H9 (cell line): ENCODE measurements at regions not wholly inside any gene's neighbourhood (a gene's known extent, or its start where the extent isn't known, plus 50 kb on each side); places are given as distances from the start of the nearest gene placed in this dataset.

Source experiments
- DNase-seq: peaks from one replicate; pipeline ENCODE4 v3.0.0-alpha.2; 2017
- H2AFZ ChIP-seq: one replicate; pipeline ENCODE4 v1.6.1; 2013; ENCODE audit warnings: mild to moderate bottlenecking, low read length, control low read depth, moderate library complexity
- H2AK5ac ChIP-seq: 2 replicates; pipeline ENCODE4 v1.6.1; 2013; ENCODE audit warnings: low read length, control low read depth, mixed read lengths; ENCODE audit not compliant: insufficient read length
- H2BK120ac ChIP-seq: one replicate; pipeline ENCODE4 v1.6.1; 2013; ENCODE audit warnings: low read depth, mild to moderate bottlenecking, low read length, control low read depth, inconsistent platforms; ENCODE audit not compliant: poor library complexity, severe bottlenecking
- H2BK12ac ChIP-seq: 2 replicates; pipeline ENCODE4 v1.6.1; 2013; ENCODE audit warnings: low read length, control low read depth, mixed read lengths, low read depth; ENCODE audit not compliant: insufficient read length
- H2BK15ac ChIP-seq: 2 replicates; pipeline ENCODE4 v1.6.1; 2013; ENCODE audit warnings: low read depth, low read length, control low read depth
- H2BK20ac ChIP-seq: one replicate; pipeline ENCODE4 v1.6.1; 2013; ENCODE audit warnings: low read depth, mild to moderate bottlenecking, low read length, control low read depth, inconsistent platforms; ENCODE audit not compliant: poor library complexity, severe bottlenecking
- H2BK5ac ChIP-seq: 2 replicates; pipeline ENCODE4 v1.6.1; 2013; ENCODE audit warnings: low read length, control low read depth, mixed read lengths; ENCODE audit not compliant: insufficient read length
- H3K14ac ChIP-seq: 2 replicates; pipeline ENCODE4 v1.6.1; 2013; ENCODE audit warnings: low read length, control low read depth; ENCODE audit not compliant: insufficient read depth
- H3K18ac ChIP-seq: 2 replicates; pipeline ENCODE4 v1.6.1; 2013; ENCODE audit warnings: low read depth, mild to moderate bottlenecking, mixed read lengths, low read length, control low read depth; ENCODE audit not compliant: insufficient read length
- H3K23ac ChIP-seq: 2 replicates; pipeline ENCODE4 v1.6.1; 2013; ENCODE audit warnings: low read length, control low read depth, mixed read lengths, low read depth; ENCODE audit not compliant: insufficient read length
- H3K23me2 ChIP-seq: 2 replicates; pipeline ENCODE4 v1.6.1; 2013; ENCODE audit warnings: low read depth, mild to moderate bottlenecking, mixed read lengths, low read length, control low read depth; ENCODE audit not compliant: insufficient read length, poor library complexity, severe bottlenecking
- H3K27ac ChIP-seq: 2 replicates; pipeline ENCODE4 v1.5.1; 2013; ENCODE audit warnings: low read length, control low read depth, mixed read lengths, low read depth; ENCODE audit not compliant: insufficient read length
- H3K27me3 ChIP-seq: 2 replicates; pipeline ENCODE4 v1.6.1; 2013; ENCODE audit warnings: low read length, control low read depth, inconsistent platforms; ENCODE audit not compliant: insufficient read depth
- H3K4ac ChIP-seq: 2 replicates; pipeline ENCODE4 v1.6.1; 2013; ENCODE audit warnings: low read depth, mild to moderate bottlenecking, control low read depth, inconsistent platforms, low read length, moderate library complexity
- H3K4me1 ChIP-seq: 2 replicates; pipeline ENCODE4 v1.6.1; 2013; ENCODE audit warnings: low read length, control low read depth, inconsistent platforms; ENCODE audit not compliant: insufficient read depth
- H3K4me2 ChIP-seq: 2 replicates; pipeline ENCODE4 v1.6.1; 2013; ENCODE audit warnings: low read length, control low read depth, mixed read lengths; ENCODE audit not compliant: insufficient read length, insufficient read depth
- H3K56ac ChIP-seq: 2 replicates; pipeline ENCODE4 v1.6.1; 2013; ENCODE audit warnings: low read depth, mild to moderate bottlenecking, mixed read lengths, low read length, control low read depth; ENCODE audit not compliant: insufficient read length
- H3K79me1 ChIP-seq: 2 replicates; pipeline ENCODE4 v1.6.1; 2013; ENCODE audit warnings: low read depth, mild to moderate bottlenecking, moderate library complexity, low read length, control low read depth, inconsistent platforms; ENCODE audit not compliant: insufficient read depth, poor library complexity, severe bottlenecking
- H3K79me2 ChIP-seq: 2 replicates; pipeline ENCODE4 v1.6.1; 2013; ENCODE audit warnings: low read length, control low read depth, inconsistent platforms; ENCODE audit not compliant: insufficient read depth
- H3K9ac ChIP-seq: 2 replicates; pipeline ENCODE4 v1.6.1; 2013; ENCODE audit warnings: low read length, control low read depth, mixed read lengths; ENCODE audit not compliant: insufficient read length; ENCODE audit errors: extremely low read depth
- H3K9me3 ChIP-seq: one replicate; pipeline ENCODE4 v1.6.1; 2013; ENCODE audit warnings: low read depth, low read length, inconsistent platforms; ENCODE audit not compliant: control insufficient read depth
- H3T11ph ChIP-seq: one replicate; pipeline ENCODE4 v1.6.1; 2013; ENCODE audit warnings: mild to moderate bottlenecking, low read length, control low read depth, inconsistent platforms
- H4K20me1 ChIP-seq: one replicate; pipeline ENCODE4 v1.6.1; 2013; ENCODE audit not compliant: control insufficient read depth, insufficient read length, insufficient read depth
- H4K5ac ChIP-seq: 2 replicates; pipeline ENCODE4 v1.6.1; 2013; ENCODE audit warnings: low read depth, mild to moderate bottlenecking, mixed read lengths, low read length, control low read depth; ENCODE audit not compliant: insufficient read length
- H4K8ac ChIP-seq: replicated peaks from 2 replicates; pipeline ENCODE4 v1.6.1; 2013; ENCODE audit warnings: low read length, control low read depth, mixed read lengths, low read depth; ENCODE audit not compliant: insufficient read length
- H4K91ac ChIP-seq: 2 replicates; pipeline ENCODE4 v1.6.1; 2013; ENCODE audit warnings: low read depth, mild to moderate bottlenecking, moderate library complexity, mixed read lengths, low read length, control low read depth; ENCODE audit not compliant: insufficient read length
- H3K27ac Mint-ChIP-seq, 3 experiments: 2 replicates in 2 of 3; 3 replicates in 1 of 3; pipeline ENCODE4 v1.8.0; 2020 to 2021; ENCODE audit warnings: mixed read lengths in 3 of 3, mild to moderate bottlenecking in 1 of 3, moderate library complexity in 1 of 3
- H3K27me3 Mint-ChIP-seq: 2 replicates; pipeline ENCODE4 v1.8.0; 2021; ENCODE audit warnings: low read depth, mild to moderate bottlenecking, moderate library complexity, mixed read lengths
- H3K36me3 Mint-ChIP-seq, 3 experiments: 2 replicates in 2 of 3; 3 replicates in 1 of 3; pipeline ENCODE4 v1.8.0; 2020 to 2021; ENCODE audit warnings: low read depth in 3 of 3, mixed read lengths in 3 of 3; ENCODE audit not compliant: insufficient read depth in 1 of 3
- H3K4me1 Mint-ChIP-seq, 2 experiments: 2 replicates each; pipeline ENCODE4 v1.8.0; 2020; ENCODE audit warnings: mixed read lengths in 2 of 2
- H3K4me3 Mint-ChIP-seq, 2 experiments: 2 replicates in 1 of 2; 3 replicates in 1 of 2; pipeline ENCODE4 v1.8.0; 2020 to 2021; ENCODE audit warnings: mild to moderate bottlenecking in 2 of 2, mixed read lengths in 2 of 2, moderate library complexity in 1 of 2
- H3K9me3 Mint-ChIP-seq, 2 experiments: 2 replicates in 1 of 2; 3 replicates in 1 of 2; pipeline ENCODE4 v1.8.0; 2020; ENCODE audit warnings: mild to moderate bottlenecking in 2 of 2, mixed read lengths in 2 of 2, moderate library complexity in 1 of 2
- WGBS: extraction: QIAGEN DNeasy Blood & Tissue Kit; methylation state at CpG from one replicate; pipeline ENCODE4 v1.1.7; 2013; ENCODE audit warnings: missing lambda C conversion rate, low lambda C conversion rate, mixed read lengths; ENCODE audit not compliant: insufficient read length; ENCODE audit errors: extremely low coverage; 5-methylcytosine and 5-hydroxymethylcytosine counted together
- TF ChIP-seq, protein P1 (sequence below): fragments of 200-600 bp; sonication (generic); conservative IDR thresholded peaks from 3 replicates; pipeline ENCODE4 v1.8.0; 2021; ENCODE audit warnings: antibody characterized with exemption, mild to moderate bottlenecking

GRCh38 chr4:8745005-8745790 is 126.4 kb downstream of the HMX1 start:
- H2BK12ac ChIP-seq, result no peak overlapping the region
- no peak overlapping the region for H3K27ac ChIP-seq
- H2AFZ ChIP-seq, result no peak overlapping the region
- peaks cover 13 to 30% of the 10 kb centered on the region in 2 experiments for H3K4me1 Mint-ChIP-seq
- H2AK5ac ChIP-seq, result no peak overlapping the region
- no peak overlapping the region for H3K9ac ChIP-seq
- H4K20me1 ChIP-seq, result no peaks in the 10 kb centered on the region
- no peak overlapping the region for H3K4me3 Mint-ChIP-seq
- no peak overlapping the region for H2BK5ac ChIP-seq
- H3K27me3 Mint-ChIP-seq, result peaks cover 12% of the 10 kb centered on the region
- H3K79me2 ChIP-seq, result no peaks in the 10 kb centered on the region
- no peak for DNase-seq
- no peaks in the 10 kb centered on the region for H3K79me1 ChIP-seq
- H3K27me3 ChIP-seq, result 0 out of 2 replicates have a peak, but pooled peaks cover 2% of the 10 kb centered on the region
- H3K4me1 ChIP-seq, result no peaks in the 10 kb centered on the region
- H4K8ac ChIP-seq, result no peak overlapping the region
- H3K27ac Mint-ChIP-seq, result no peak overlapping the region
- no peaks in the 10 kb centered on the region for H3K9me3 ChIP-seq
- H3K23ac ChIP-seq, result no peak overlapping the region
- TF ChIP-seq, protein P1, sequence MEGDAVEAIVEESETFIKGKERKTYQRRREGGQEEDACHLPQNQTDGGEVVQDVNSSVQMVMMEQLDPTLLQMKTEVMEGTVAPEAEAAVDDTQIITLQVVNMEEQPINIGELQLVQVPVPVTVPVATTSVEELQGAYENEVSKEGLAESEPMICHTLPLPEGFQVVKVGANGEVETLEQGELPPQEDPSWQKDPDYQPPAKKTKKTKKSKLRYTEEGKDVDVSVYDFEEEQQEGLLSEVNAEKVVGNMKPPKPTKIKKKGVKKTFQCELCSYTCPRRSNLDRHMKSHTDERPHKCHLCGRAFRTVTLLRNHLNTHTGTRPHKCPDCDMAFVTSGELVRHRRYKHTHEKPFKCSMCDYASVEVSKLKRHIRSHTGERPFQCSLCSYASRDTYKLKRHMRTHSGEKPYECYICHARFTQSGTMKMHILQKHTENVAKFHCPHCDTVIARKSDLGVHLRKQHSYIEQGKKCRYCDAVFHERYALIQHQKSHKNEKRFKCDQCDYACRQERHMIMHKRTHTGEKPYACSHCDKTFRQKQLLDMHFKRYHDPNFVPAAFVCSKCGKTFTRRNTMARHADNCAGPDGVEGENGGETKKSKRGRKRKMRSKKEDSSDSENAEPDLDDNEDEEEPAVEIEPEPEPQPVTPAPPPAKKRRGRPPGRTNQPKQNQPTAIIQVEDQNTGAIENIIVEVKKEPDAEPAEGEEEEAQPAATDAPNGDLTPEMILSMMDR, result no peak
- H3K4me2 ChIP-seq, result no peak overlapping the region
- H4K91ac ChIP-seq, result no peak overlapping the region
- no peak overlapping the region for H3K56ac ChIP-seq
- no CpG with 5 or more reads among the region's 28 CpGs for WGBS
- H3K14ac ChIP-seq, result no peak overlapping the region; the same call in 1 of the 2 replicates
- H2BK15ac ChIP-seq, result no peak overlapping the region
- H3T11ph ChIP-seq, result no peak overlapping the region
- H3K18ac ChIP-seq, result no peak overlapping the region
- no peak overlapping the region for H4K5ac ChIP-seq
- peaks cover 7 to 10% of the 10 kb centered on the region in 2 experiments; a peak in 4 of 5 replicates for H3K9me3 Mint-ChIP-seq
- H2BK20ac ChIP-seq, result no peak overlapping the region
- no peaks in the 10 kb centered on the region for H3K36me3 Mint-ChIP-seq
- no peak overlapping the region for H2BK120ac ChIP-seq
- H3K4ac ChIP-seq, result no peak overlapping the region
- H3K23me2 ChIP-seq, result no peaks in the 10 kb centered on the region
